GM12865 (cell line): ENCODE measurements at regions not wholly inside any gene's neighbourhood (a gene's known extent, or its start where the extent isn't known, plus 50 kb on each side); places are given as distances from the start of the nearest gene placed in this dataset.

Source experiments
- DNase-seq: peaks from one replicate; pipeline ENCODE4 v3.0.0; 2010; ENCODE audit warnings: low read depth
- H3K4me3 ChIP-seq: 2 replicates; pipeline ENCODE4 v1.5.1; 2011; ENCODE audit warnings: mild to moderate bottlenecking, low read depth, low read length, control low read depth
- CTCF ChIP-seq: IDR thresholded peaks from 2 replicates; pipeline ENCODE4 v1.5.1; 2011; ENCODE audit warnings: low read length, control low read depth, low read depth, inconsistent platforms; ENCODE audit not compliant: insufficient read depth; ENCODE audit errors: missing control alignments

GRCh38 chr7:138204285-138204981 is 128.2 kb downstream of the AKR1D1 start:
- TF ChIP-seq CTCF: no peak
- H3K4me3 ChIP-seq: no peak overlapping the region
- no peak for DNase-seq

- H3K4me3 ChIP-seq: no peak overlapping the region
- no peak for DNase-seq
- TF ChIP-seq CTCF: no peak
Observed at GRCh38 chr7:138204982-138205298, 128.7 kb downstream of the AKR1D1 start.

GRCh38 chr7:138205614-138206150 is 129.4 kb downstream of the AKR1D1 start:
- H3K4me3 ChIP-seq: no peak overlapping the region
- no peak for DNase-seq
- no peak for TF ChIP-seq CTCF

GRCh38 chr7:138207555-138207971 is 131.3 kb downstream of the AKR1D1 start:
- no peak overlapping the region for H3K4me3 ChIP-seq
- no peak for DNase-seq
- TF ChIP-seq CTCF: no peak

GRCh38 chr7:138208142-138208570 is 131.9 kb downstream of the AKR1D1 start:
- no peak for TF ChIP-seq CTCF
- H3K4me3 ChIP-seq: no peak overlapping the region
- DNase-seq: no peak

- no peak for DNase-seq
- no peak for TF ChIP-seq CTCF
- H3K4me3 ChIP-seq: no peak overlapping the region
Observed at GRCh38 chr7:138208864-138209263, 132.6 kb downstream of the AKR1D1 start.

- TF ChIP-seq CTCF: no peak
- no peak overlapping the region for H3K4me3 ChIP-seq
- no peak for DNase-seq
Observed at GRCh38 chr7:138212314-138212713, 136.1 kb downstream of the AKR1D1 start.
